ENCODE measurements at regions not wholly inside any gene's neighbourhood (a gene's known extent, or its start where the extent isn't known, plus 50 kb on each side); places are given as distances from the start of the nearest gene placed in this dataset.

GRCh38 chr13:48891586-48891985, 84.1 kb upstream of the FNDC3A start:
- Histone ChIP-seq H3K4me2 (ENCODE audit: low read length) (peak overlapping the region; percentile 77), H3K9me3 (ENCODE audit: low read length) (no peaks in the 10 kb centered on the region), H3F3A (ENCODE audit: low read length, unreplicated experiment) (peaks cover 10% of the 10 kb centered on the region), H3K9ac (ENCODE audit: low read length) (peak overlapping the region; percentile 69), H3K27ac (ENCODE audit: low read length) (peak overlapping the region; percentile 99), H3K27me3 (ENCODE audit: low read length) (no peaks in the 10 kb centered on the region), H3K79me2 (ENCODE audit: low read length) (no peaks in the 10 kb centered on the region), H4K20me1 (ENCODE audit: low read length) (no peaks in the 10 kb centered on the region), H3K36me3 (ENCODE audit: low read depth, low read length) (no peaks in the 10 kb centered on the region), H2AFZ (ENCODE audit: low read length) (peak overlapping the region; percentile 36), H3K4me1 (ENCODE audit: insufficient read depth, low read length) (peaks cover 20% of the 10 kb centered on the region), H3K4me3 (ENCODE audit: low read length) (no peak overlapping the region), H3K9me2 (replicated peaks; ENCODE audit: low read length) (no peaks in the 10 kb centered on the region)
- peak; percentile 56 for DNase-seq
- TF ChIP-seq EZH2phosphoT487 (IDR thresholded peaks at IDR 0.05; ENCODE audit: borderline replicate concordance, low read length): no peak
- no peak for TF ChIP-seq EZH2 (IDR thresholded peaks at IDR 0.05; ENCODE audit: low read length, unreplicated experiment)
- TF ChIP-seq CTCF (conservative IDR thresholded peaks at IDR 0.05; ENCODE audit: low read depth, low read length): no peak
- ChIA-PET POLR2A (ENCODE audit: unreplicated experiment) (no interaction called here), CTCF (no interaction called here)
- no TSS peak for BruUV-seq (replicated peaks)
- peak; percentile 75 for ATAC-seq
- intact Hi-C loops (cut with micrococcal nuclease): loop anchor here (5.0 kb wide), 1 partner anchor 86 kb away; the partner anchor contains the start of gene FNDC3A

- Histone ChIP-seq H3K4me2 (ENCODE audit: low read length) (peak overlapping the region; percentile 77), H2AFZ (ENCODE audit: low read length) (no peak overlapping the region), H3K4me1 (ENCODE audit: insufficient read depth, low read length) (peaks cover 20% of the 10 kb centered on the region), H3K27me3 (ENCODE audit: low read length) (no peaks in the 10 kb centered on the region), H3K9ac (ENCODE audit: low read length) (peak overlapping the region; percentile 69), H3K4me3 (ENCODE audit: low read length) (no peak overlapping the region), H3K36me3 (ENCODE audit: low read depth, low read length) (no peaks in the 10 kb centered on the region), H4K20me1 (ENCODE audit: low read length) (no peaks in the 10 kb centered on the region), H3K9me2 (replicated peaks; ENCODE audit: low read length) (no peaks in the 10 kb centered on the region), H3K9me3 (ENCODE audit: low read length) (no peaks in the 10 kb centered on the region), H3K27ac (ENCODE audit: low read length) (peak overlapping the region; percentile 99), H3K79me2 (ENCODE audit: low read length) (no peaks in the 10 kb centered on the region), H3F3A (ENCODE audit: low read length, unreplicated experiment) (peaks cover 10% of the 10 kb centered on the region)
- intact Hi-C loops (cut with micrococcal nuclease): loop anchor here (1.0 to 5.0 kb wide), 3 partner anchors 17 to 85 kb away; partner anchors contain the start of gene FNDC3A
- CTCF ChIA-PET: no interaction called here
- POLR2A ChIA-PET (ENCODE audit: unreplicated experiment): no interaction called here
- DNase-seq (peak; percentile 86), ATAC-seq (peak; percentile 95)
- TF ChIP-seq CTCF (conservative IDR thresholded peaks at IDR 0.05; ENCODE audit: low read depth, low read length): no peak
- TF ChIP-seq EZH2phosphoT487 (IDR thresholded peaks at IDR 0.05; ENCODE audit: borderline replicate concordance, low read length): no peak
- TF ChIP-seq EZH2 (IDR thresholded peaks at IDR 0.05; ENCODE audit: low read length, unreplicated experiment): no peak
- BruUV-seq (replicated peaks): no TSS peak
Measured at GRCh38 chr13:48892053-48892687, 83.5 kb upstream of the FNDC3A start.

- peak overlapping the region; percentile 25 for H3K4me2 ChIP-seq (ENCODE audit: low read length)
- H4K20me1 ChIP-seq (ENCODE audit: low read length): no peaks in the 10 kb centered on the region
- no peak for TF ChIP-seq CTCF (conservative IDR thresholded peaks at IDR 0.05; ENCODE audit: low read depth, low read length)
- no peak for TF ChIP-seq EZH2 (IDR thresholded peaks at IDR 0.05; ENCODE audit: low read length, unreplicated experiment)
- no peak for TF ChIP-seq EZH2phosphoT487 (IDR thresholded peaks at IDR 0.05; ENCODE audit: borderline replicate concordance, low read length)
- no peaks in the 10 kb centered on the region for H3K27me3 ChIP-seq (ENCODE audit: low read length)
- H3K4me3 ChIP-seq (ENCODE audit: low read length): no peak overlapping the region
- intact Hi-C loops (cut with micrococcal nuclease): loop anchor here (1.0 to 5.0 kb wide), 3 partner anchors 16 to 85 kb away; partner anchors contain the start of gene FNDC3A
- ATAC-seq (no peak), DNase-seq (no peak)
- H3K27ac ChIP-seq (ENCODE audit: low read length): peak overlapping the region; percentile 99
- H3K9ac ChIP-seq (ENCODE audit: low read length): no peak overlapping the region
- no peaks in the 10 kb centered on the region for H3K36me3 ChIP-seq (ENCODE audit: low read depth, low read length)
- H3F3A ChIP-seq (ENCODE audit: low read length, unreplicated experiment): peaks cover 10% of the 10 kb centered on the region
- BruUV-seq (replicated peaks): no TSS peak
- H3K9me2 ChIP-seq (replicated peaks; ENCODE audit: low read length): no peaks in the 10 kb centered on the region
- no peaks in the 10 kb centered on the region for H3K79me2 ChIP-seq (ENCODE audit: low read length)
- H3K4me1 ChIP-seq (ENCODE audit: insufficient read depth, low read length): peaks cover 20% of the 10 kb centered on the region
- no peaks in the 10 kb centered on the region for H3K9me3 ChIP-seq (ENCODE audit: low read length)
- POLR2A ChIA-PET (ENCODE audit: unreplicated experiment): no interaction called here
- no peak overlapping the region for H2AFZ ChIP-seq (ENCODE audit: low read length)
- CTCF ChIA-PET: no interaction called here
Measured at GRCh38 chr13:48892688-48893075, 83.0 kb upstream of the FNDC3A start.
